Spinal cord (tissue), 9 donors: ENCODE measurements at regions not wholly inside any gene's neighbourhood (a gene's known extent, or its start where the extent isn't known, plus 50 kb on each side); places are given as distances from the start of the nearest gene placed in this dataset.
"Not testable (repeated sequence)": the region's sequence is repeated elsewhere in the genome, so short reads cannot be mapped to it uniquely, and the experiment has no call there.

ENCODE experiments used
- DNase-seq, 6 donors: peaks; one replicate each; pipeline versions ENCODE4 v3.0.0 to v3.0.0-alpha.2; 2013 to 2015; ENCODE audit warnings: low spot score in 6 of 6, low read depth in 4 of 6
- H3K27ac ChIP-seq: one replicate; pipeline ENCODE4 v1.5.1; 2013; ENCODE audit warnings: low read depth, low read length, control low read depth
- H3K27me3 ChIP-seq: one replicate; pipeline ENCODE4 v1.6.1; 2013; ENCODE audit warnings: low read length; ENCODE audit not compliant: control insufficient read depth, insufficient read depth
- H3K36me3 ChIP-seq: one replicate; pipeline ENCODE4 v1.6.1; 2013; ENCODE audit warnings: low read length; ENCODE audit not compliant: control insufficient read depth, insufficient read depth
- H3K4me1 ChIP-seq: one replicate; pipeline ENCODE4 v1.6.1; 2013; ENCODE audit warnings: low read length; ENCODE audit not compliant: control insufficient read depth, insufficient read depth
- H3K4me3 ChIP-seq: one replicate; pipeline ENCODE4 v1.5.1; 2013; ENCODE audit warnings: low read depth, low read length, control low read depth
- H3K9me3 ChIP-seq: one replicate; pipeline ENCODE4 v1.6.1; 2013; ENCODE audit warnings: low read length; ENCODE audit not compliant: control insufficient read depth, insufficient read depth
- WGBS: methylation state at CpG from one replicate; pipeline ENCODE4 v1.1.5; 2013; ENCODE audit warnings: missing lambda C conversion rate; ENCODE audit not compliant: insufficient coverage; 5-methylcytosine and 5-hydroxymethylcytosine counted together
- donor health status: healthy.

- DNase-seq: no peak
- Histone ChIP-seq H3K9me3 (no peaks in the 10 kb centered on the region), H3K27ac (no peak overlapping the region), H3K4me1 (no peaks in the 10 kb centered on the region), H3K36me3 (no peaks in the 10 kb centered on the region), H3K27me3 (no peaks in the 10 kb centered on the region), H3K4me3 (no peak overlapping the region)
- WGBS: 100% methylated on average over 1 of the region's 4 CpGs
Measured at GRCh38 chr9:118665226-118665919, 703.9 kb downstream of the BRINP1 start.

DNA sequence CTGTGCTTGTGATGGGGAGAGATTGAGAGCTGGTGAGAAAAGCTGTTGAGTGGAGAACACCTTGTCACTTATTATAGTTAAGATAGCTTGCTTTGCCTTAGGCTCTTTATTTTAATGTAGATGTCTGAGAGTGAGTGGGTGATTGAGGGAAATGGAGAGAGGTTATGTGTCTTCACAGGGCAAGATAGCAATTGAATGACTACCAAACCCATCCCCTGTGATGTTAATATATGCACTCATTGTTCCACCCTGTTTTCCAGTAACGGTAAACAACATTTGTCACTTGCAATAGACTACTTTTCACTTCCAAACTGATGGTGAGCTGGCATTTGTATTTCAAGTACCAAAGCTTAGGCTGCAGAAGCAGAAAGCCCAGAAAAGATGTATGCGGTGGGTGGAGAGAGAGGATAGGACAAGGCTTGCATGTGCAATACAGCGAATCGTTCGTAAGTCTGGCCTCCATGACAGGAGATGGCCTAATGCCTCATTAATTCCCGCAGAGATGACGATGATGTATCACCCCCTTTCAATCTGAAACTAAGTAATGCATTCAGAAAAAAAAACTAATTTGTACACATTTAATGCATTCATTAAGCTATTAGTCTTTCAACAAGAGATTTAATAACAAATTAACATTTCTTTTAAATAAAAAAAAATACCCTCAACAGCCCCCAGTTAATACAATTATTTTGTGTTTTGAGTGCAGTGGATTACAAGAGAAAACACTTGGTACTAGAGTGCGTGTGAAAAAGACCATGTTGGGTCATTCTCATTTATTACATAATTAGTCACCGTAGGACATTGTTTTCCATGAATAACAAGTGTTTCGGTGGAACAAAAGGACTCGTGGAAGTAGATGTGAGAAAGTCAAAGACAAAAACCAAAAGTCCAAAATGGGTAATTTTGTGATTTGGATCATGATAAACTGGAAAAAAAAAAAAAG lies 699.0 kb downstream of the BRINP1 start:
- Histone ChIP-seq H3K9me3 (no peaks in the 10 kb centered on the region), H3K27me3 (no peaks in the 10 kb centered on the region), H3K36me3 (no peaks in the 10 kb centered on the region), H3K27ac (no peak overlapping the region), H3K4me1 (no peaks in the 10 kb centered on the region), H3K4me3 (no peak overlapping the region)
- 41% methylated on average over 4 of the region's 11 CpGs for WGBS
- DNase-seq: peak in 1 of 6 donors; percentile 63

DNA sequence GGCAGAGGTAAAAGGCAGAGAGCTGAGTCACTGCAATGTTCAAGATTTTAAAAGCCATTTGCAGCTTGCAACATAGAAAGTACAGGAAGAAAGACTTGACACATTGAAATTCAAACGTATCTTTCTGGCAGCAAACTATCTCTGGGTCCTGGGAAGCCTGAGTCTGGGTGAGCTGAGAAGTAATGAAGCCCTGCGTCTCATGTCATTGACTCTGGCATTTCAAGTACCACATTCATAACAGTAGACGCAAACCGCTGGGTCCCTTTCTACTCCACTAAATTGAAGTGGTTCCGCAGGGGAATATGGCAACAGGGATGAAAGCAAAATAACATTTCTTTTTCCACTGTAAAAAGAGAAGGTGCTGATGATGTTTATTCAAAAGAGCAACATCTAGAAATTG lies 694.3 kb downstream of the BRINP1 start:
- Histone ChIP-seq H3K4me3 (no peak overlapping the region), H3K36me3 (no peaks in the 10 kb centered on the region), H3K4me1 (no peaks in the 10 kb centered on the region), H3K27ac (no peak overlapping the region), H3K27me3 (no peaks in the 10 kb centered on the region), H3K9me3 (no peaks in the 10 kb centered on the region)
- 79% methylated on average over 2 of the region's 5 CpGs for WGBS
- DNase-seq: peak in 1 of 6 donors; percentile 68

GRCh38 chr9:118677936-118678653 lies 691.1 kb downstream of the BRINP1 start:
- not testable (repeated sequence) for H3K4me3 ChIP-seq, H3K9me3 ChIP-seq, DNase-seq, H3K27me3 ChIP-seq, H3K36me3 ChIP-seq, H3K27ac ChIP-seq, H3K4me1 ChIP-seq
- 93% methylated on average over 17 of the region's 47 CpGs for WGBS

DNA sequence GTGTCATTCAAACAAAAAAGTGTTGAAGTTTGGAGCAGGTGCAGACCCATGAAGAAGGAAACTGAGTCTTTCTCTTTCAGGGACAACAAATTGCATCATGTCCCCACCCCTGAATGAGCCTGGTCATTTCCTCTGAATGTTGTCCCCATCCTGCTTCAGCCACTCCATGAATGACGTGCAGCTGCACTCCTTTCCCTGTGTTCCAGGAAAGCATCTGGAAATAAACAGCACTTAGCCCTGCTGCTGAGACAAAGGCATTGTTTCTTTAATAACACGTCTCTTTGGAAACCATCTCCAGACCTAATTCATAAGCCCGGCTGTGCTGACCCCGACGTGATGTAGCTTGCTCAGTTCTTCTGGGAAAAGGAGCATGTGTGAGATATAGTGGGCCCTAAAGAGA lies 682.3 kb downstream of the BRINP1 start:
- DNase-seq: peak in 1 of 6 donors; percentile 39
- H3K27me3 ChIP-seq: no peaks in the 10 kb centered on the region
- no peaks in the 10 kb centered on the region for H3K36me3 ChIP-seq
- 16% methylated on average over 4 of the region's 5 CpGs for WGBS
- H3K4me1 ChIP-seq: no peaks in the 10 kb centered on the region
- no peak overlapping the region for H3K27ac ChIP-seq
- H3K9me3 ChIP-seq: no peaks in the 10 kb centered on the region
- H3K4me3 ChIP-seq: no peak overlapping the region

GRCh38 chr9:118689280-118689679 lies 680.0 kb downstream of the BRINP1 start:
- WGBS: no CpG with 5 or more reads among the region's 1 CpG
- Histone ChIP-seq H3K4me3 (no peak overlapping the region), H3K36me3 (no peaks in the 10 kb centered on the region), H3K4me1 (no peaks in the 10 kb centered on the region), H3K9me3 (no peaks in the 10 kb centered on the region), H3K27ac (no peak overlapping the region), H3K27me3 (no peaks in the 10 kb centered on the region)
- DNase-seq: no peak

DNA sequence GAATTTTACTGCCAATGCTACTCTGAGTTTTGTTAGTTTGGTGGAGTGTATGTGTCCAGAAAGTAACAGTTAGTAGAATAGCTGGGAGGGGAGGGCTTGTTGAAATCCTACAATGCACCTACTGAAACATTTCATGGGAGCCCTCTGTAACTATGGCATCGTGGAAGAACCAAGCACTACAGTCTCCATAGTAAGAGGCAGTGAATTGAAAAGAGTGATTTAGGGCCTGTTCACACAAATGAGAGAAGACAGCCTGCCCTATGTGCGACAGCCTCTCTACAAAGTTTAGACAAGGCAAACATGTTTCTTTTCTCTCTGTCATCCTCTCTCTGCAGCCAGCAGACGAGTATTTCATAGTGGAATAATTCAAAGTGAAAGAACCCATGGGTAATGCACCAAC lies 676.6 kb downstream of the BRINP1 start:
- H3K4me1 ChIP-seq: no peaks in the 10 kb centered on the region
- H3K4me3 ChIP-seq: no peak overlapping the region
- H3K27me3 ChIP-seq: no peaks in the 10 kb centered on the region
- 31% methylated on average over 2 of the region's 3 CpGs for WGBS
- H3K27ac ChIP-seq: no peak overlapping the region
- peak in 2 of 6 donors; percentile 4 to 46 for DNase-seq
- H3K9me3 ChIP-seq: no peaks in the 10 kb centered on the region
- H3K36me3 ChIP-seq: no peaks in the 10 kb centered on the region

- WGBS: no CpG with 5 or more reads among the region's 2 CpGs
- H3K4me1 ChIP-seq: no peaks in the 10 kb centered on the region
- DNase-seq: peak in 1 of 6 donors; percentile 31
- H3K27me3 ChIP-seq: no peaks in the 10 kb centered on the region
- no peaks in the 10 kb centered on the region for H3K36me3 ChIP-seq
- no peaks in the 10 kb centered on the region for H3K9me3 ChIP-seq
- no peak overlapping the region for H3K4me3 ChIP-seq
- H3K27ac ChIP-seq: no peak overlapping the region
Measured at GRCh38 chr9:118693645-118694044, 675.6 kb downstream of the BRINP1 start.

DNA sequence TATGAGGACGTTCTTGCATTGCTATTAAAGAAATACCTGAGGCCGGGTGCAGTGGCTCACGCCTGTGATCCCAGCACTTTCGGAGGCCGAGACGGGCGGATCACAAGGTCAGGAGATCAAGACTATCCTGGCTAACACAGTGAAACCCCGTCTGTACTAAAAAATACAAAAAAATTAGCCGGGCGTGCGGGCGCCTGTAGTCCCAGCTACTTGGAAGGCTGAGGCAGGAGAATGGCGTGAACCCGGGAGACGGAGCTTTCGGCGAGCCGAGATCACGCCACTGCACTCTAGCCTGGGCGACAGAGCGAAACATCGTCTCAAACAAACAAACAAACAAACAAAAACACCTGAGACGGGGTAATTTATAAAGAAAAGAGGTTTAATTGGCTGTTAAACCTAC lies 674.0 kb downstream of the BRINP1 start:
- not testable (repeated sequence) for H3K4me1 ChIP-seq, DNase-seq, H3K36me3 ChIP-seq, H3K9me3 ChIP-seq, H3K27ac ChIP-seq, H3K4me3 ChIP-seq, H3K27me3 ChIP-seq
- 95% methylated on average over 14 of the region's 23 CpGs for WGBS
